PC-3 (cell line): ENCODE measurements at regions not wholly inside any gene's neighbourhood (a gene's known extent, or its start where the extent isn't known, plus 50 kb on each side); places are given as distances from the start of the nearest gene placed in this dataset.

Experiments used
- ATAC-seq: fragments of 200-7000 bp; cut with Tn5 transposase; 2 replicates; pipeline ENCODE4 v1.9.1; 2020; ENCODE audit warnings: mild to moderate bottlenecking, moderate library complexity
- BruUV-seq: library from RNA; stranded (reverse); fragments of 400-500 nt; replicated peaks from 2 replicates; lab custom pipeline; 2021; lab: Mats Ljungman, UMichigan
- CTCF ChIA-PET: fragments of 300-600 bp; sonication (Branson Sonifier 250); formaldehyde crosslinking; loops from one replicate; lab custom pipeline; 2022; ENCODE audit warnings: antibody characterized with exemption; lab: Charles Lee
- POLR2A ChIA-PET: fragments of 300-600 bp; sonication (Branson Sonifier 250); formaldehyde crosslinking; loops from one replicate; lab custom pipeline; 2022; ENCODE audit warnings: antibody characterized with exemption; ENCODE audit not compliant: unreplicated experiment; lab: Charles Lee
- DNase-seq: peaks from one replicate; pipeline ENCODE4 v3.0.0-alpha.2; 2015
- H2AFZ ChIP-seq: fragments of 300-600 bp; sonication (generic); 2 replicates; pipeline ENCODE4 v1.6.0; 2016; ENCODE audit warnings: antibody characterized with exemption, low read length
- H3F3A ChIP-seq: fragments of 300-600 bp; sonication (generic); one replicate; pipeline ENCODE4 v1.6.0; 2017; ENCODE audit warnings: antibody characterized with exemption, low read length, control low read depth, mild to moderate bottlenecking; ENCODE audit not compliant: unreplicated experiment
- H3K27ac ChIP-seq: fragments of 300-600 bp; sonication (generic); 2 replicates; pipeline ENCODE4 v1.5.1; 2016; ENCODE audit warnings: mild to moderate bottlenecking, low read length
- H3K27me3 ChIP-seq: fragments of 300-600 bp; sonication (generic); 2 replicates; pipeline ENCODE4 v1.6.1; 2016; ENCODE audit warnings: low read length, mixed read lengths
- H3K36me3 ChIP-seq: fragments of 300-600 bp; sonication (generic); 2 replicates; pipeline ENCODE4 v1.6.1; 2016; ENCODE audit warnings: low read depth, mixed run types, low read length, mixed read lengths
- H3K4me1 ChIP-seq: fragments of 300-600 bp; sonication (generic); 2 replicates; pipeline ENCODE4 v1.5.1; 2016; ENCODE audit warnings: low read length; ENCODE audit not compliant: insufficient read depth
- H3K4me2 ChIP-seq: fragments of 300-600 bp; sonication (generic); 2 replicates; pipeline ENCODE4 v1.6.0; 2016; ENCODE audit warnings: low read length
- H3K4me3 ChIP-seq: fragments of 300-600 bp; sonication (generic); 2 replicates; pipeline ENCODE4 v1.5.1; 2016; ENCODE audit warnings: mild to moderate bottlenecking, low read length, mixed read lengths
- H3K79me2 ChIP-seq: fragments of 300-600 bp; sonication (generic); 2 replicates; pipeline ENCODE4 v1.6.1; 2017; ENCODE audit warnings: low read length, mixed read lengths
- H3K9ac ChIP-seq: fragments of 300-600 bp; sonication (generic); 2 replicates; pipeline ENCODE4 v1.6.0; 2016; ENCODE audit warnings: mild to moderate bottlenecking, low read length
- H3K9me2 ChIP-seq: fragments of 300-600 bp; sonication (generic); replicated peaks from 2 replicates; pipeline ENCODE4 v1.6.1; 2016; ENCODE audit warnings: mixed run types, low read length, mixed read lengths
- H3K9me3 ChIP-seq: fragments of 300-600 bp; sonication (generic); 2 replicates; pipeline ENCODE4 v1.6.1; 2016; ENCODE audit warnings: low read length, mixed read lengths
- H4K20me1 ChIP-seq: fragments of 300-600 bp; sonication (generic); 2 replicates; pipeline ENCODE4 v1.6.1; 2016; ENCODE audit warnings: low read length, mixed read lengths
- CTCF ChIP-seq: fragments of 300-600 bp; sonication (generic); conservative IDR thresholded peaks from 2 replicates; pipeline ENCODE4 v1.5.1; 2017; ENCODE audit warnings: antibody characterized with exemption, low read depth, mild to moderate bottlenecking, low read length
- EZH2 ChIP-seq: fragments of 300-600 bp; sonication (generic); IDR thresholded peaks from one replicate; pipeline ENCODE4 v1.6.1; 2017; ENCODE audit warnings: antibody characterized with exemption, mild to moderate bottlenecking, low read length; ENCODE audit not compliant: unreplicated experiment
- EZH2phosphoT487 ChIP-seq: fragments of 300-600 bp; sonication (generic); IDR thresholded peaks from 2 replicates; pipeline ENCODE4 v1.6.1; 2018; ENCODE audit warnings: mild to moderate bottlenecking, antibody characterized with exemption, low read length, borderline replicate concordance
- intact Hi-C: fragments of 100-400 bp; cut with micrococcal nuclease; formaldehyde crosslinking; loops from 2 replicates; pipeline ENCODE4 v1.9.0; 2023

GRCh38 chr12:105705235-105705634 lies 374.7 kb downstream of the C12orf75 start:
- Histone ChIP-seq H3K36me3 (no peaks in the 10 kb centered on the region), H2AFZ (no peak overlapping the region), H3K4me1 (peaks cover 22% of the 10 kb centered on the region), H3K27ac (no peak overlapping the region), H4K20me1 (no peaks in the 10 kb centered on the region), H3K9me2 (no peaks in the 10 kb centered on the region), H3F3A (no peaks in the 10 kb centered on the region), H3K79me2 (no peaks in the 10 kb centered on the region), H3K4me3 (no peak overlapping the region), H3K4me2 (no peak overlapping the region), H3K9me3 (no peaks in the 10 kb centered on the region), H3K9ac (no peak overlapping the region), H3K27me3 (no peaks in the 10 kb centered on the region)
- POLR2A ChIA-PET = no interaction called here
- no peak for TF ChIP-seq EZH2
- no peak for TF ChIP-seq EZH2phosphoT487
- no peak for TF ChIP-seq CTCF
- no peak for ATAC-seq
- CTCF ChIA-PET = no interaction called here
- intact Hi-C loops = loop anchor here (1.0 to 10.0 kb wide), 3 partner anchors 250 to 431 kb away; no protein-coding TSS in a partner anchor
- BruUV-seq = no TSS peak
- DNase-seq = no peak

- Histone ChIP-seq H3K79me2 (no peaks in the 10 kb centered on the region), H3K36me3 (no peaks in the 10 kb centered on the region), H3K4me2 (0 out of 2 replicates have a peak overlapping the region, but pooled peaks have one; percentile 4), H2AFZ (no peak overlapping the region), H3K27me3 (no peaks in the 10 kb centered on the region), H3K9ac (no peak overlapping the region), H3K4me1 (peaks cover 22% of the 10 kb centered on the region), H3K9me2 (no peaks in the 10 kb centered on the region), H3K9me3 (no peaks in the 10 kb centered on the region), H3K27ac (no peak overlapping the region), H3K4me3 (no peak overlapping the region), H4K20me1 (no peaks in the 10 kb centered on the region), H3F3A (no peaks in the 10 kb centered on the region)
- DNase-seq (peak; percentile 61), ATAC-seq (peak; percentile 46)
- ChIA-PET CTCF (no interaction called here), POLR2A (no interaction called here)
- intact Hi-C loops = loop anchor here (1.0 to 10.0 kb wide), 3 partner anchors 251 to 431 kb away; no protein-coding TSS in a partner anchor
- no TSS peak for BruUV-seq
- TF ChIP-seq EZH2 = no peak
- TF ChIP-seq EZH2phosphoT487 = no peak
- peak; percentile 97 for TF ChIP-seq CTCF
Measured at GRCh38 chr12:105705765-105706164, 375.3 kb downstream of the C12orf75 start.

GRCh38 chr12:105706321-105706972 lies 376.0 kb downstream of the C12orf75 start:
- no peak overlapping the region for H3K27ac ChIP-seq
- H3K79me2 ChIP-seq = no peaks in the 10 kb centered on the region
- intact Hi-C loops = loop anchor here (10.0 kb wide), 1 partner anchor 252 kb away; no protein-coding TSS in a partner anchor
- ChIA-PET CTCF (interaction anchor here (0.7 kb wide), 1 partner anchor 251 kb away, joined by 4 read pairs; no protein-coding TSS in a partner anchor), POLR2A (no interaction called here)
- 0 out of 2 replicates have a peak overlapping the region, but pooled peaks have one; percentile 4 for H3K4me2 ChIP-seq
- H3K27me3 ChIP-seq = no peaks in the 10 kb centered on the region
- BruUV-seq = no TSS peak
- DNase-seq (peak; percentile 66), ATAC-seq (peak; percentile 65)
- no peaks in the 10 kb centered on the region for H3K36me3 ChIP-seq
- H3K9me3 ChIP-seq = no peaks in the 10 kb centered on the region
- H4K20me1 ChIP-seq = no peaks in the 10 kb centered on the region
- no peak overlapping the region for H2AFZ ChIP-seq
- no peaks in the 10 kb centered on the region for H3F3A ChIP-seq
- no peak overlapping the region for H3K9ac ChIP-seq
- H3K4me1 ChIP-seq = peaks cover 22% of the 10 kb centered on the region
- TF ChIP-seq CTCF = no peak
- no peak for TF ChIP-seq EZH2
- TF ChIP-seq EZH2phosphoT487 = no peak
- no peak overlapping the region for H3K4me3 ChIP-seq
- no peaks in the 10 kb centered on the region for H3K9me2 ChIP-seq
